Endodermal cell (in vitro differentiated cells): ENCODE measurements at regions not wholly inside any gene's neighbourhood (a gene's known extent, or its start where the extent isn't known, plus 50 kb on each side); places are given as distances from the start of the nearest gene placed in this dataset.
"Not testable (repeated sequence)": the region's sequence is repeated elsewhere in the genome, so short reads cannot be mapped to it uniquely, and the experiment has no call there.

Experiments used
- DNase-seq: peaks from one replicate; pipeline ENCODE4 v3.0.0-alpha.2; 2017
- H3K27ac ChIP-seq: 2 replicates; pipeline ENCODE4 v1.5.1; 2013; ENCODE audit warnings: mild to moderate bottlenecking, low read depth, low read length, moderate library complexity
- H3K27me3 ChIP-seq: 2 replicates; pipeline ENCODE4 v1.6.1; 2013; ENCODE audit warnings: mild to moderate bottlenecking, low read length, moderate library complexity; ENCODE audit not compliant: insufficient read depth, control insufficient read depth, poor library complexity, severe bottlenecking
- H3K36me3 ChIP-seq: 2 replicates; pipeline ENCODE4 v1.7.0; 2013; ENCODE audit warnings: mild to moderate bottlenecking, low read length, moderate library complexity; ENCODE audit not compliant: control insufficient read depth, insufficient read depth
- H3K4me1 ChIP-seq: one replicate; pipeline ENCODE4 v1.7.0; 2013; ENCODE audit warnings: low read length; ENCODE audit not compliant: control insufficient read depth, insufficient read depth
- H3K4me3 ChIP-seq: 2 replicates; pipeline ENCODE4 v1.5.1; 2013; ENCODE audit warnings: mild to moderate bottlenecking, low read length, moderate library complexity
- H3K9ac ChIP-seq: 2 replicates; pipeline ENCODE4 v1.6.1; 2013; ENCODE audit warnings: mild to moderate bottlenecking, low read length, moderate library complexity; ENCODE audit not compliant: poor library complexity, severe bottlenecking; ENCODE audit errors: extremely low read depth
- H3K9me3 ChIP-seq: 2 replicates; pipeline ENCODE4 v1.6.1; 2013; ENCODE audit warnings: mild to moderate bottlenecking, low read length, moderate library complexity; ENCODE audit not compliant: control insufficient read depth
- H3K27ac Mint-ChIP-seq: 2 replicates; pipeline ENCODE4 v1.8.0; 2020; ENCODE audit warnings: mixed read lengths
- H3K27me3 Mint-ChIP-seq: 2 replicates; pipeline ENCODE4 v1.8.0; 2021; ENCODE audit warnings: mild to moderate bottlenecking, mixed read lengths; ENCODE audit not compliant: insufficient read depth
- H3K36me3 Mint-ChIP-seq: 2 replicates; pipeline ENCODE4 v1.8.0; 2020; ENCODE audit warnings: low read depth, mixed read lengths
- H3K4me1 Mint-ChIP-seq: 2 replicates; pipeline ENCODE4 v1.8.0; 2020; ENCODE audit warnings: mixed read lengths
- H3K4me3 Mint-ChIP-seq: 2 replicates; pipeline ENCODE4 v1.8.0; 2020; ENCODE audit warnings: mild to moderate bottlenecking, moderate library complexity, mixed read lengths
- H3K9me3 Mint-ChIP-seq: 2 replicates; pipeline ENCODE4 v1.8.0; 2020; ENCODE audit warnings: mild to moderate bottlenecking, mixed read lengths
- WGBS, 2 experiments: methylation state at CpG; one replicate each; pipeline versions ENCODE4 v1.1.5 to v1.1.7; 2013; ENCODE audit warnings: missing lambda C conversion rate in 2 of 2, mixed read lengths in 1 of 2; ENCODE audit not compliant: insufficient coverage in 1 of 2, insufficient read length in 1 of 2; 5-methylcytosine and 5-hydroxymethylcytosine counted together
- TF ChIP-seq, protein P1 (sequence below): fragments of 200-600 bp; sonication (generic); conservative IDR thresholded peaks from 2 replicates; pipeline ENCODE4 v1.5.0; 2021; ENCODE audit warnings: antibody characterized with exemption, mild to moderate bottlenecking

DNA sequence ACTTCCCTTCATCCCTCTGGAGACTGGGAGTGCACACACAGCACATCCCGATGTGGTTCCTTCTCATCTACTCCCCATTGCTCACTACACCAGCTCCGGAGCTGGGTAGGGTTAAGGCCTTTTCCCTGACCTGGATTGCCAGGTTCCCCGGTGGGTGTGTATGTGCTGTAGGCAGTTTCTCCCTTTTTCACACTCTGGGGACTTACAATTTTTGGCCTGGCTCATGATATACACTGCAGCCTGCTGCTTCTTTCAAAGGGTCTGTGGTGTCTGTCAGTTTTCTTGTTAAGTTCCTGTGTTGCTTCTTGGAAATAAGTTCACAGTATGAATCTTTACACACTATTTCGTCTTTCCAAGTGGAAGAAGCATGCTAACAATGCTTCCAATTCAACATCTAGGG, 405.5 kb downstream of the UTRN start:
- TF ChIP-seq, protein P1, sequence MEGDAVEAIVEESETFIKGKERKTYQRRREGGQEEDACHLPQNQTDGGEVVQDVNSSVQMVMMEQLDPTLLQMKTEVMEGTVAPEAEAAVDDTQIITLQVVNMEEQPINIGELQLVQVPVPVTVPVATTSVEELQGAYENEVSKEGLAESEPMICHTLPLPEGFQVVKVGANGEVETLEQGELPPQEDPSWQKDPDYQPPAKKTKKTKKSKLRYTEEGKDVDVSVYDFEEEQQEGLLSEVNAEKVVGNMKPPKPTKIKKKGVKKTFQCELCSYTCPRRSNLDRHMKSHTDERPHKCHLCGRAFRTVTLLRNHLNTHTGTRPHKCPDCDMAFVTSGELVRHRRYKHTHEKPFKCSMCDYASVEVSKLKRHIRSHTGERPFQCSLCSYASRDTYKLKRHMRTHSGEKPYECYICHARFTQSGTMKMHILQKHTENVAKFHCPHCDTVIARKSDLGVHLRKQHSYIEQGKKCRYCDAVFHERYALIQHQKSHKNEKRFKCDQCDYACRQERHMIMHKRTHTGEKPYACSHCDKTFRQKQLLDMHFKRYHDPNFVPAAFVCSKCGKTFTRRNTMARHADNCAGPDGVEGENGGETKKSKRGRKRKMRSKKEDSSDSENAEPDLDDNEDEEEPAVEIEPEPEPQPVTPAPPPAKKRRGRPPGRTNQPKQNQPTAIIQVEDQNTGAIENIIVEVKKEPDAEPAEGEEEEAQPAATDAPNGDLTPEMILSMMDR = no peak
- no peaks in the 10 kb centered on the region for H3K27me3 ChIP-seq
- no peak overlapping the region for H3K9ac ChIP-seq
- peaks cover 39% of the 10 kb centered on the region for H3K9me3 ChIP-seq
- DNase-seq = no peak
- Mint-ChIP-seq H3K27me3 (no peaks in the 10 kb centered on the region), H3K4me1 (no peaks in the 10 kb centered on the region), H3K36me3 (peaks cover 31% of the 10 kb centered on the region), H3K9me3 (peaks cover 39% of the 10 kb centered on the region), H3K4me3 (no peak overlapping the region), H3K27ac (no peak overlapping the region)
- H3K36me3 ChIP-seq = peaks cover 4% of the 10 kb centered on the region
- no peak overlapping the region for H3K27ac ChIP-seq
- no peak overlapping the region for H3K4me3 ChIP-seq
- H3K4me1 ChIP-seq = no peaks in the 10 kb centered on the region
- 88 to 92% methylated on average over 2 to 4 of the region's 4 CpGs for WGBS, 2 experiments

DNA sequence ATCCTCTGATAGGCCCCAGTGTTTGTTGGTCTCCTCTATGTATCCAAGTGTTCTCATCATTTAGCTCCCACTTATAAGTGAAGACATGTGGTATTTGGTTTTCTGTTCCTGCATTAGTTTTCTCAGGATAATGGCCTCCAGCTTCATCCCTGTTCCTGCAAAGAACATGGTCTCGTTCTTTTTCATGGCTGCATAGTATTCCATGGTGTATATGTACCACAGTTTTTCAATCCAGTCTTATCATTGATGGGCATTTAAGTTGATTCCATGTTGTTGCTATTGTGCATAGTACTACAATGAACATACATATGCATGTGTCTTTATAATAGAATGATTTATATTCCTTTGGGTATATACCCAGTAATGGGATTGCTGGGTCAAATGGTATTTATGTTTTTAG, 406.9 kb downstream of the UTRN start:
- not testable (repeated sequence) for H3K27ac Mint-ChIP-seq, H3K9ac ChIP-seq, H3K4me3 Mint-ChIP-seq, H3K27me3 ChIP-seq, H3K4me1 ChIP-seq, H3K4me1 Mint-ChIP-seq, H3K27ac ChIP-seq, H3K36me3 ChIP-seq, H3K27me3 Mint-ChIP-seq, DNase-seq
- Mint-ChIP-seq H3K9me3 (peaks cover 28% of the 10 kb centered on the region), H3K36me3 (peaks cover 18% of the 10 kb centered on the region)
- WGBS, 2 experiments = 94 to 100% methylated on average over 1 of the region's 1 CpG
- Histone ChIP-seq H3K4me3 (peak overlapping the region; percentile 61), H3K9me3 (peaks cover 27% of the 10 kb centered on the region)

DNA sequence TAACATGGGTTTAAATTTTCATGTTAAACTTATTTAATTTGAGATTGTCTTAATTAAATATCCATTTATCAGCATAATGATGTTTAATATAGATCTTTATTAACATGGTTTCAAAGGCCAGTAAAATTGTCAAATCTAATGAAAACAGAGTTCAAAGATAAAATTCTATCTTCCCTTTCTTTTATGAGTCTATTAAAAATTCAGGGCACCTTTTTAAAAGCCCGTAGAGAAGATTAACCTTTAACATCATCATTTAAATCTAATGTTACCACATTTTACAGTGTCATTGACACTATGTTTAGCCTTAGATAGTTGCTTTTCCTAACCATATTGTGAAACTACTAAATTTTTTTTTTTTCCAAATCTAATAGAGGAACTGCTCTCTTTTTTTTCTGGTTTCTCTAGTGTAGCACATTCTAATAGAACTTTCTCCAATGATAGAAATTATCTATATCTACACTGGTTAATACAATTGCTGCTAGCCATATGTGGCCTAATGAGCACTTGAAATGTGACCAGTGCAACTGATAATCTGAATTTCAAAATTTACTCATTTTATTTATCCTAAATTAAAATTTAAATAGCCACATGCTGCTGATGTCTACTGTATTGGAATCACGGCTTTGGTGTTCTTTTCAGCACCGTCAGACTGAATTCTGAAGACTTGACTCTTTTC, 410.9 kb downstream of the UTRN start:
- peaks cover 8% of the 10 kb centered on the region for H3K36me3 ChIP-seq
- no peaks in the 10 kb centered on the region for H3K27me3 ChIP-seq
- no peak for DNase-seq
- Mint-ChIP-seq H3K27me3 (no peaks in the 10 kb centered on the region), H3K36me3 (peaks cover 14% of the 10 kb centered on the region), H3K4me3 (no peak overlapping the region), H3K27ac (no peak overlapping the region), H3K9me3 (peaks cover 20% of the 10 kb centered on the region), H3K4me1 (no peaks in the 10 kb centered on the region)
- TF ChIP-seq, protein P1 = no peak
- no peak overlapping the region for H3K27ac ChIP-seq
- no peaks in the 10 kb centered on the region for H3K4me1 ChIP-seq
- no peak overlapping the region for H3K4me3 ChIP-seq
- H3K9me3 ChIP-seq = peaks cover 16% of the 10 kb centered on the region
- no peak overlapping the region for H3K9ac ChIP-seq
- 88 to 89% methylated on average over 1 to 3 of the region's 3 CpGs for WGBS, 2 experiments
